ENCODE measurements at regions not wholly inside any gene's neighbourhood (a gene's known extent, or its start where the extent isn't known, plus 50 kb on each side); places are given as distances from the start of the nearest gene placed in this dataset.

DNA sequence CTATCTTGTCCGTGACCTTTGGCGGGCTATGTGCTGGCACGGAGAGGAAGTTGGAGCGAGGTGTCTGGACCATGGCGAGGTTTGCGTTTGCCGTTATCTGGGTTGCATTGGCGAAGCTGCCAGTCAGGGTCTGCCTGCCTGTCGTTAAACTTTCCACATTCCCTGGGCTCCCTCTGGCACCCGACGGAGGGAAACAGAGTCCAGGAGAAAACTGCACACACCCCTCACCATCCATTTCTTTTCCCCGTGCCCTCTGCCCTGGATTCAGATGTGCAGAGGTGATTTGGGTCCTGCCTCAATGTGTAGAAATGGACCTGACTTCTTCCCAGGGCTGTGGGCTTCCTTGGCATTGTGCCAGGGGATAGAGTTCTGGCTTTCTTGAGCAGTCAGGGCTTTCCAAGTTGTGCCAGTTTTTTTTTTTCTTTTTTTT lies 142.4 kb downstream of the URI1 start:
- TF ChIP-seq, protein P1, sequence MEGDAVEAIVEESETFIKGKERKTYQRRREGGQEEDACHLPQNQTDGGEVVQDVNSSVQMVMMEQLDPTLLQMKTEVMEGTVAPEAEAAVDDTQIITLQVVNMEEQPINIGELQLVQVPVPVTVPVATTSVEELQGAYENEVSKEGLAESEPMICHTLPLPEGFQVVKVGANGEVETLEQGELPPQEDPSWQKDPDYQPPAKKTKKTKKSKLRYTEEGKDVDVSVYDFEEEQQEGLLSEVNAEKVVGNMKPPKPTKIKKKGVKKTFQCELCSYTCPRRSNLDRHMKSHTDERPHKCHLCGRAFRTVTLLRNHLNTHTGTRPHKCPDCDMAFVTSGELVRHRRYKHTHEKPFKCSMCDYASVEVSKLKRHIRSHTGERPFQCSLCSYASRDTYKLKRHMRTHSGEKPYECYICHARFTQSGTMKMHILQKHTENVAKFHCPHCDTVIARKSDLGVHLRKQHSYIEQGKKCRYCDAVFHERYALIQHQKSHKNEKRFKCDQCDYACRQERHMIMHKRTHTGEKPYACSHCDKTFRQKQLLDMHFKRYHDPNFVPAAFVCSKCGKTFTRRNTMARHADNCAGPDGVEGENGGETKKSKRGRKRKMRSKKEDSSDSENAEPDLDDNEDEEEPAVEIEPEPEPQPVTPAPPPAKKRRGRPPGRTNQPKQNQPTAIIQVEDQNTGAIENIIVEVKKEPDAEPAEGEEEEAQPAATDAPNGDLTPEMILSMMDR (IDR thresholded peaks at IDR 0.05; ENCODE audit: poor library complexity) = no peak
- TF ChIP-seq EZH2 (IDR thresholded peaks at IDR 0.05; ENCODE audit: borderline replicate concordance) = no peak
